GM12878 (cell line): ENCODE measurements at regions not wholly inside any gene's neighbourhood (a gene's known extent, or its start where the extent isn't known, plus 50 kb on each side); places are given as distances from the start of the nearest gene placed in this dataset.

ENCODE experiments used
- ATAC-seq: fragments of 200-7000 bp; cut with Tn5 transposase; 3 replicates; pipeline ENCODE4 v1.9.1; 2020; ENCODE audit warnings: mild to moderate bottlenecking, moderate library complexity
- BruUV-seq: library from RNA; stranded (reverse); fragments of 400-500 nt; replicated peaks from 2 replicates; lab custom pipeline; 2021; lab: Mats Ljungman, UMichigan
- CTCF ChIA-PET: fragments of 300-600 bp; sonication (Branson Sonifier 250); formaldehyde crosslinking; extraction: SDS; loops from one replicate; lab custom pipeline; 2021; ENCODE audit warnings: inconsistent platforms; lab: Yijun Ruan, JAX
- POLR2A ChIA-PET: fragments of 350-600 bp; formaldehyde crosslinking; extraction: SDS; loops from one replicate; lab custom pipeline; 2021; ENCODE audit warnings: inconsistent platforms; lab: Charles Lee
- RAD21 ChIA-PET: fragments of 300-600 bp; sonication (Branson Sonifier 250); formaldehyde crosslinking; loops from one replicate; lab custom pipeline; 2023; ENCODE audit warnings: antibody characterized with exemption; ENCODE audit not compliant: unreplicated experiment; lab: Charles Lee
- SMC1A ChIA-PET: fragments of 300-600 bp; sonication (Branson Sonifier 250); formaldehyde crosslinking; loops from one replicate; lab custom pipeline; 2023; ENCODE audit not compliant: unreplicated experiment, uncharacterized antibody; lab: Charles Lee
- DNase-seq: peaks from one replicate; pipeline ENCODE4 v3.0.0-alpha.2; 2011; ENCODE audit warnings: low read depth, low spot score
- FAIRE-seq: peaks from 3 replicates; lab custom pipeline; 2011; peaks lifted over from hg19 to GRCh38; lab: Jason Lieb, UNC
- H2AFZ ChIP-seq: 2 replicates; pipeline ENCODE4 v1.6.0; 2011; ENCODE audit warnings: low read depth, low read length, control low read depth; ENCODE audit not compliant: control insufficient read depth
- H3K27ac ChIP-seq: 2 replicates; pipeline ENCODE4 v1.5.1; 2011; ENCODE audit warnings: control low read depth; ENCODE audit not compliant: control insufficient read depth, insufficient read depth
- H3K27me3 ChIP-seq, 2 experiments: replicated peaks in 1 of 2; 2 replicates each; pipeline versions ENCODE4 v1.6.0 to v1.6.1; 2011; ENCODE audit warnings: low read length in 1 of 2; ENCODE audit not compliant: control insufficient read depth in 2 of 2, insufficient read depth in 2 of 2
- H3K36me3 ChIP-seq, 2 experiments: 2 replicates each; pipeline ENCODE4 v1.5.1; 2011; ENCODE audit warnings: low read length in 1 of 2; ENCODE audit not compliant: control insufficient read depth in 2 of 2, insufficient read depth in 2 of 2
- H3K4me1 ChIP-seq: 2 replicates; pipeline ENCODE4 v1.6.1; 2011; ENCODE audit warnings: mild to moderate bottlenecking, low read length, moderate library complexity, mixed read lengths; ENCODE audit not compliant: control insufficient read depth, insufficient read depth
- H3K4me2 ChIP-seq: 2 replicates; pipeline ENCODE4 v1.6.0; 2011; ENCODE audit warnings: control low read depth; ENCODE audit not compliant: control insufficient read depth, insufficient read depth
- H3K4me3 ChIP-seq: fragments of 200-600 bp; sonication (generic); 2 replicates; pipeline ENCODE4 v1.5.1; 2016
- H3K79me2 ChIP-seq: 2 replicates; pipeline ENCODE4 v1.6.0; 2011; ENCODE audit warnings: low read length; ENCODE audit not compliant: control insufficient read depth, insufficient read depth
- H3K9ac ChIP-seq: 2 replicates; pipeline ENCODE4 v1.8.0; 2011; ENCODE audit warnings: low read length, control low read depth, mixed read lengths; ENCODE audit not compliant: control insufficient read depth, insufficient read depth
- H3K9me3 ChIP-seq: replicated peaks from 3 replicates; pipeline ENCODE4 v1.5.1; 2011; ENCODE audit warnings: mild to moderate bottlenecking, low read length; ENCODE audit not compliant: control insufficient read depth, insufficient read depth
- H4K20me1 ChIP-seq: 2 replicates; pipeline ENCODE4 v1.6.0; 2011; ENCODE audit not compliant: control insufficient read depth, insufficient read depth
- BRCA1 ChIP-seq: IDR thresholded peaks from 2 replicates; pipeline ENCODE4 v1.6.1; 2011; ENCODE audit warnings: low read depth, low read length, improper control_type of control experiment
- TBL1XR1 ChIP-seq: IDR thresholded peaks from 2 replicates; pipeline ENCODE4 v1.6.1; 2012; ENCODE audit warnings: low read depth, low read length, improper control_type of control experiment
- TCF12 ChIP-seq: IDR thresholded peaks from 2 replicates; pipeline ENCODE4 v1.6.1; 2011; ENCODE audit warnings: low read depth, mild to moderate bottlenecking, low read length
- ZSCAN29 ChIP-seq: fragments of 450-650 bp; IDR thresholded peaks from 2 replicates; pipeline ENCODE4 v1.6.1; 2017; ENCODE audit warnings: mild to moderate bottlenecking, moderate library complexity
- in situ Hi-C: fragments of 300-500 bp; cut with MboI; formaldehyde crosslinking; loops from 9 replicates; pipeline ENCODE4 v1.14.3; 2018; ENCODE audit warnings: mixed read lengths
- intact Hi-C: fragments of 100-400 bp; cut with micrococcal nuclease; formaldehyde crosslinking; loops from one replicate; pipeline ENCODE4 v1.14.2; 2022; ENCODE audit not compliant: unreplicated experiment
- TF ChIP-seq, protein P1 (sequence below): fragments of 450-650 bp; formaldehyde crosslinking; IDR thresholded peaks from 2 replicates; pipeline ENCODE4 v1.4.0; 2020; ENCODE audit warnings: mild to moderate bottlenecking, moderate library complexity

DNA sequence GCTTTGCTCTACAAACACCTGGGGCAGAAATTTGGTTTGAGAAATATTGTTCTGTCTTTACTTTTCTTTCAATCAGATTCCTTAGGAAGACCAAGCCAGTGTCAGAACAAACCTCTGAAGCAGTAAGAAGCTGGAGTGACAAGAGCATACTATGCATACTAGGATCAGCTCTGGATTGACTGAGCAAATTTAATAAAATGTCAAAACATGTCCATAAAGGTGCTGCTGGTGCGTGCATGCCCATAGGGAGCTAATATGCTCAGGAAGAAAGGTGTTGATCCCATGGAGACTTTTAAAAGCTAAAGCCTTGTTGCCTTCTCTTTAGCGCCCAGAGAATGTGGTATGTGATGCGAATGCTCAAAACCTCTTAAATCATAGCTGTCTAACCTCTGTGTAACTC lies 1076.2 kb downstream of the NLGN4Y start (continued):
- TF ChIP-seq, protein P1, sequence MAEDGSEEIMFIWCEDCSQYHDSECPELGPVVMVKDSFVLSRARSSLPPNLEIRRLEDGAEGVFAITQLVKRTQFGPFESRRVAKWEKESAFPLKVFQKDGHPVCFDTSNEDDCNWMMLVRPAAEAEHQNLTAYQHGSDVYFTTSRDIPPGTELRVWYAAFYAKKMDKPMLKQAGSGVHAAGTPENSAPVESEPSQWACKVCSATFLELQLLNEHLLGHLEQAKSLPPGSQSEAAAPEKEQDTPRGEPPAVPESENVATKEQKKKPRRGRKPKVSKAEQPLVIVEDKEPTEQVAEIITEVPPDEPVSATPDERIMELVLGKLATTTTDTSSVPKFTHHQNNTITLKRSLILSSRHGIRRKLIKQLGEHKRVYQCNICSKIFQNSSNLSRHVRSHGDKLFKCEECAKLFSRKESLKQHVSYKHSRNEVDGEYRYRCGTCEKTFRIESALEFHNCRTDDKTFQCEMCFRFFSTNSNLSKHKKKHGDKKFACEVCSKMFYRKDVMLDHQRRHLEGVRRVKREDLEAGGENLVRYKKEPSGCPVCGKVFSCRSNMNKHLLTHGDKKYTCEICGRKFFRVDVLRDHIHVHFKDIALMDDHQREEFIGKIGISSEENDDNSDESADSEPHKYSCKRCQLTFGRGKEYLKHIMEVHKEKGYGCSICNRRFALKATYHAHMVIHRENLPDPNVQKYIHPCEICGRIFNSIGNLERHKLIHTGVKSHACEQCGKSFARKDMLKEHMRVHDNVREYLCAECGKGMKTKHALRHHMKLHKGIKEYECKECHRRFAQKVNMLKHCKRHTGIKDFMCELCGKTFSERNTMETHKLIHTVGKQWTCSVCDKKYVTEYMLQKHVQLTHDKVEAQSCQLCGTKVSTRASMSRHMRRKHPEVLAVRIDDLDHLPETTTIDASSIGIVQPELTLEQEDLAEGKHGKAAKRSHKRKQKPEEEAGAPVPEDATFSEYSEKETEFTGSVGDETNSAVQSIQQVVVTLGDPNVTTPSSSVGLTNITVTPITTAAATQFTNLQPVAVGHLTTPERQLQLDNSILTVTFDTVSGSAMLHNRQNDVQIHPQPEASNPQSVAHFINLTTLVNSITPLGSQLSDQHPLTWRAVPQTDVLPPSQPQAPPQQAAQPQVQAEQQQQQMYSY (CRISPR knock-in tag) = no peak

DNA sequence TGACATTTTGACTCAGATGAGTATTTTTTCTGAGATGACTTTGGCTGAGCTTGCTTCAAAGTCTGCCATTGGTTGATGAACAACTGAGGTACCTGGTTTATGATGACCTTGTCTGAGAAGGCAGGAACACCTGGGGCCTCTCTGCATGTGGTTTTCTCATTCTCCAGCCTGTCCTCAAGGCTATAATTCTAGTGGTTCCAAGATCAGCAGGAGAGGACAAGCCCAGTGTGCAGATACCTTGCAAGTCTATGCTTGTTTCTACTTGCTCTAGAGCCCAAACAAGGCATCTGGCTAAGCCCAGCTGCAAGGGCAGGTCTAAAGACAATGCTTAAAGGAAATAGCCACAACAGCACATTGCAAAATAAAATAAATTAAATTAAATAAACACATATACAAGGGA lies 1100.0 kb downstream of the NLGN4Y start:
- in situ Hi-C loops (no loop called here), intact Hi-C loops (no loop called here)
- Histone ChIP-seq H3K27ac (no peak overlapping the region), H3K79me2 (no peaks in the 10 kb centered on the region), H4K20me1 (no peaks in the 10 kb centered on the region), H3K36me3 (no peaks in the 10 kb centered on the region)
- ATAC-seq = no peak
- TF ChIP-seq TBL1XR1 = no peak
- TF ChIP-seq BRCA1 = no peak
- no peak for TF ChIP-seq TCF12
- no peak for TF ChIP-seq ZSCAN29
- TF ChIP-seq, all 136 proteins: peak for 0
- no peaks in the 10 kb centered on the region for H3K9me3 ChIP-seq
- CTCF ChIA-PET = no interaction called here
- SMC1A ChIA-PET = no interaction called here
- DNase-seq (no peak), FAIRE-seq (no peak)
- no peak overlapping the region for H3K4me2 ChIP-seq
- H3K4me1 ChIP-seq = no peaks in the 10 kb centered on the region
- RAD21 ChIA-PET = no interaction called here
- no peak overlapping the region for H3K9ac ChIP-seq
- POLR2A ChIA-PET = no interaction called here
- BruUV-seq = no TSS peak
- H3K4me3 ChIP-seq = no peak overlapping the region
- no peaks in the 10 kb centered on the region for H3K27me3 ChIP-seq
- H2AFZ ChIP-seq = no peak overlapping the region
